A673 (cell line): ENCODE measurements at regions not wholly inside any gene's neighbourhood (a gene's known extent, or its start where the extent isn't known, plus 50 kb on each side); places are given as distances from the start of the nearest gene placed in this dataset.
A peak's percentile ranks its signal among the peaks of the same experiment; 100 is the strongest.

Experiments
- BruUV-seq: library from RNA; stranded (reverse); fragments of 400-500 nt; replicated peaks from 2 replicates; lab custom pipeline; 2021; lab: Mats Ljungman, UMichigan
- CTCF ChIA-PET: fragments of 300-600 bp; sonication (Branson Sonifier 250); formaldehyde crosslinking; loops from one replicate; lab custom pipeline; 2022; ENCODE audit warnings: antibody characterized with exemption; lab: Charles Lee
- POLR2A ChIA-PET: fragments of 300-600 bp; sonication (Branson Sonifier 250); formaldehyde crosslinking; loops from one replicate; lab custom pipeline; 2022; ENCODE audit warnings: antibody characterized with exemption; ENCODE audit not compliant: low non-redundant PET; lab: Charles Lee
- DNase-seq: peaks from one replicate; pipeline ENCODE4 v3.0.0-alpha.2; 2015; ENCODE audit warnings: low spot score
- H3K27ac ChIP-seq: fragments of 200-600 bp; sonication (generic); 2 replicates; pipeline ENCODE4 v1.5.1; 2016; ENCODE audit warnings: mixed run types, low read depth, mild to moderate bottlenecking, mixed read lengths, antibody characterized with exemption, low read length; ENCODE audit not compliant: poor library complexity, severe bottlenecking
- H3K27me3 ChIP-seq: fragments of 200-600 bp; sonication (generic); replicated peaks from 2 replicates; pipeline ENCODE4 v1.6.1; 2017; ENCODE audit warnings: mixed run types, low read depth, mild to moderate bottlenecking, mixed read lengths, antibody characterized with exemption, low read length; ENCODE audit not compliant: insufficient read depth, poor library complexity
- H3K36me3 ChIP-seq: fragments of 200-600 bp; sonication (generic); 2 replicates; pipeline ENCODE4 v1.6.1; 2016; ENCODE audit warnings: mixed run types, mild to moderate bottlenecking, mixed read lengths, antibody characterized with exemption, low read length; ENCODE audit not compliant: insufficient read depth, poor library complexity, severe bottlenecking
- H3K4me1 ChIP-seq: fragments of 200-600 bp; sonication (generic); 2 replicates; pipeline ENCODE4 v1.6.1; 2017; ENCODE audit warnings: mixed run types, mild to moderate bottlenecking, mixed read lengths, antibody characterized with exemption, low read length; ENCODE audit not compliant: insufficient read depth, poor library complexity, severe bottlenecking
- H3K4me3 ChIP-seq: fragments of 200-600 bp; sonication (generic); 2 replicates; pipeline ENCODE4 v1.5.1; 2016; ENCODE audit warnings: low read depth, mixed run types, mild to moderate bottlenecking, mixed read lengths, low read length; ENCODE audit not compliant: poor library complexity, severe bottlenecking
- H3K9me3 ChIP-seq: fragments of 200-600 bp; sonication (generic); 2 replicates; pipeline ENCODE4 v1.6.1; 2016; ENCODE audit warnings: mixed run types, low read depth, mild to moderate bottlenecking, mixed read lengths, antibody characterized with exemption, low read length; ENCODE audit not compliant: poor library complexity, severe bottlenecking
- CTCF ChIP-seq: fragments of 300-800, 200-600 bp; sonication (generic); conservative IDR thresholded peaks from 2 replicates; pipeline ENCODE4 v1.5.1; 2017; ENCODE audit warnings: low read depth, mild to moderate bottlenecking, antibody characterized with exemption, low read length, moderate library complexity, mixed read lengths
- EZH2 ChIP-seq: fragments of 200-600 bp; sonication (generic); IDR thresholded peaks from 2 replicates; pipeline ENCODE4 v1.6.1; 2017; ENCODE audit warnings: borderline replicate concordance, low read depth, mild to moderate bottlenecking, mixed read lengths, antibody characterized with exemption, low read length; ENCODE audit not compliant: poor library complexity, severe bottlenecking
- intact Hi-C: fragments of 100-400 bp; cut with micrococcal nuclease; formaldehyde crosslinking; loops from one replicate; pipeline ENCODE4 v1.10.0; 2022; ENCODE audit not compliant: unreplicated experiment

DNA sequence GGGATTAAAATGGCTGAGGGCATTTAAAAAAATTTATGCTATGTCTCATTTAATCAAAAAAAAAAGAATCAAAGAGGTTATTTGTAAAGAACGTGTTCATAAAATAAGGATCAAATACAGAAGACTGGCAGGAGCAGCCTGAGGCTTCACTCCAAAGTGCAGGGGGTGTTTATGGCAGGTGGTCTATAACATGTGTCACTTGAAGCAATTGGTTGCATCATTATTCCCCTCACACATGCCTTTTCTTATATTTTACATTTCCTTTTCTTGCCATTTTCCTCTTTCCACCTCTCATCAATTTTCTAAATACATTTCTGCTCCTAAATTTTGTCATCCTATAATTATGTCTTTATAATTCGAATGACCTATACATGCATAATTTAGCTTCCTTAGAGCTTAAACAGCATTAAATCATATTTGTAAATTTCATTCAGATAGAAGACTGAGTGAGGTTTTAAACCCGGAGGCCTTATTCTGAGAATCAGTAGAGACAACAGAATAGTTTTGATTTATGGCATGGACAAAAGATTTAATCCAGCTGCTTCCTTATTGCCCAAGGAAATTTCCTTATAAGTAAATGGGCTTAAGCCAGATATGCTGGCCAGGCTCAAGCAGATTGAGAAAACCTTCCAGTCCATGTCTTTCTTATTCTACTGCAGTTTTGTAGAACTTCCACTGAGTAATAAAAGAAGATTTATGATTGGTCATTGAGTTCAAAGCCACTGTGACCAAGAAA is 322.8 kb downstream of the TGFB2 start:
- CTCF ChIA-PET = no interaction called here
- no peak overlapping the region for H3K4me3 ChIP-seq
- H3K27me3 ChIP-seq = no peaks in the 10 kb centered on the region
- no peaks in the 10 kb centered on the region for H3K36me3 ChIP-seq
- H3K4me1 ChIP-seq = peaks cover 11% of the 10 kb centered on the region
- no peaks in the 10 kb centered on the region for H3K9me3 ChIP-seq
- BruUV-seq = no TSS peak
- intact Hi-C loops = no loop called here
- H3K27ac ChIP-seq = no peak overlapping the region
- POLR2A ChIA-PET = no interaction called here
- DNase-seq = peak; percentile 50
- TF ChIP-seq EZH2 (no peak), CTCF (no peak)

DNA sequence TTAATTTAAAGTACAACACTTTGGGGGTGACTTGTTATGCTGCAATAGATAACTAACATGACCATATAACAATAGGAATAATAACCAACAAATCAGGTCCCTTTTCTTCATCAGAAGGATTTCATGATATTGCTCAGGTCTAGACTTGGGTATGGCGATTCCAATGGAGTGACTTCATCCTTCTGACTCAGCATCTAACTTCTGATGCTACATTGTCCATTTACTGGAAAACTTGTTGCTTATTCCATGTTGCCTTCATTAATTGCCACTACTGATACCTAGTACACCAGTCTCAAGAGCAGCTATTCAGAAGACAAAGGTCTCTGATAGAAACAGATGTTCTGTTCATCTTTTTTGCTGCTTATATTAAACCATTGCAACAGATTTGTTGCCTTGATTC is 324.3 kb downstream of the TGFB2 start:
- ChIA-PET POLR2A (no interaction called here), CTCF (no interaction called here)
- TF ChIP-seq CTCF (no peak), EZH2 (no peak)

GRCh38 chr1:218670875-218671274 is 325.7 kb downstream of the TGFB2 start:
- intact Hi-C loops = loop anchor here (10.0 kb wide), 1 partner anchor 326 kb away; the partner anchor contains the start of gene TGFB2
- CTCF ChIA-PET = no interaction called here
- no peak overlapping the region for H3K27ac ChIP-seq

More for the DNA sequence above, 324.3 kb downstream of the TGFB2 start:
- no peaks in the 10 kb centered on the region for H3K36me3 ChIP-seq
- peaks cover 11% of the 10 kb centered on the region for H3K4me1 ChIP-seq
- H3K27me3 ChIP-seq = no peaks in the 10 kb centered on the region
- no peaks in the 10 kb centered on the region for H3K9me3 ChIP-seq
- intact Hi-C loops = no loop called here
- H3K4me3 ChIP-seq = no peak overlapping the region
- H3K27ac ChIP-seq = no peak overlapping the region
- DNase-seq = no peak
- BruUV-seq = no TSS peak

More at GRCh38 chr1:218670875-218671274, 325.7 kb downstream of the TGFB2 start:
- no peak overlapping the region for H3K4me3 ChIP-seq
- peaks cover 11% of the 10 kb centered on the region for H3K4me1 ChIP-seq
- POLR2A ChIA-PET = no interaction called here
- no peaks in the 10 kb centered on the region for H3K9me3 ChIP-seq
- H3K36me3 ChIP-seq = no peaks in the 10 kb centered on the region
- H3K27me3 ChIP-seq = no peaks in the 10 kb centered on the region
- no peak for TF ChIP-seq CTCF
- no peak for TF ChIP-seq EZH2
- BruUV-seq = no TSS peak
- DNase-seq = no peak
